COLO829 (cell line): ENCODE measurements at regions not wholly inside any gene's neighbourhood (a gene's known extent, or its start where the extent isn't known, plus 50 kb on each side); places are given as distances from the start of the nearest gene placed in this dataset.
"Not testable (repeated sequence)": the region's sequence is repeated elsewhere in the genome, so short reads cannot be mapped to it uniquely, and the experiment has no call there.

ENCODE experiments used
- DNase-seq: peaks from one replicate; pipeline ENCODE4 v3.0.0; 2012; ENCODE audit warnings: low spot score

- no peak for DNase-seq
Observed at GRCh38 chr16:80254970-80255369, 285.8 kb upstream of the DYNLRB2 start.

DNA sequence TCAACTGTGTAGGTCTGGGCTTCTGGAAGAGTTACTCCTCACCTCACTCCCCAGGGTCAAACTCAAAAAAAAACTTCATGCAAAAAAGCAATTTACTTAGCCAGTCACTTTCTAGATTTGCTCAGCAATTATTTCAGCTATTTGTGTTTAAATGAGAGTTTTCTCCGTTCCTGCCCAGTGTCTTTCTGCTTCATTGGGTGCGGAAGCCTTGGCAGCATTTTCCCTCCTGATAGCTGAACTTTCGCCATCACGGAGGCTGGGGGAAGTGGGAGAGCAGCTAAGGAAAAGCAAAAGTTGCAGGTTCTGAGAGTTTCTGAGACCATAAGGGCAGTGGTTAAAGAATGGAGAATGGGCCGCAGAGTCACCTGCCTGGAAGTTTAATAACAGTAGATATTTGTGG lies 287.1 kb upstream of the DYNLRB2 start:
- no peak for DNase-seq

DNA sequence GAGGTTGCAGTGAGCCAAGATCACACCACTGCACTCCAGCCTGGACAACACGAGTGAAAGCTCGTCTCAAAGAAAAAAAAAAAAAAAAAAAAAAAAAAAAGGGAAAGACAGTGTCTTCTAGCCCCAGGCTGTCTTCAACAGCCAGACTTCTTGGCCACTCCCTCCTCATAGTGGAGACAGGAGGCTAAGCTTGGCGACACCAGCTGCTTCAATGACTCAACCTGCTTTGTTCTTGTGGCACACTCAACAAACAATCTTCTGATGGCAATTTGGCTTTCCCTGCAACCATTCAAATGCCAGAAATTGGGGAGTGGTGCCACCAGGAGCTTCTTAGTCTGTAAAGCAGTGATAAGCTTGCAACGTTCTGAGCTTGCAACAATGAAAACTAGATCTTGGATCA lies 290.4 kb upstream of the DYNLRB2 start:
- no peak for DNase-seq

DNA sequence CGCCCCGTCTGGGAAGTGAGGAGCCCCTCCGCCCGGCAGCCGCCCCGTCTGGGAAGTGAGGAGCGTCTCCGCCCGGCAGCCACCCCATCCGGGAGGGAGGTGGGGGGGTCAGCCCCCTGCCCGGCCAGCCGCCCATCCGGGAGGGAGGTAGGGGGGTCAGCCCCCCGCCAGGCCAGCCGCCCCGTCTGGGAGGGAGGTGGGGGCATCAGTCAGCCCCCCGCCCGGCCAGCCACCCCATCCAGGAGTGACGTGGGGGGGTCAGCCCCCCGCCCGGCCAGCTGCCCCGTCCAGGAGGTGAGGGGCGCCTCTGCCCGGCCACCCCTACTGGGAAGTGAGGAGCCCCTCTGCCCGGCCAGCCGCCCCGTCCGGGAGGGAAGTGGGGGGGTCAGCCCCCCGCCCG lies 297.5 kb upstream of the DYNLRB2 start:
- not testable (repeated sequence) for DNase-seq

DNA sequence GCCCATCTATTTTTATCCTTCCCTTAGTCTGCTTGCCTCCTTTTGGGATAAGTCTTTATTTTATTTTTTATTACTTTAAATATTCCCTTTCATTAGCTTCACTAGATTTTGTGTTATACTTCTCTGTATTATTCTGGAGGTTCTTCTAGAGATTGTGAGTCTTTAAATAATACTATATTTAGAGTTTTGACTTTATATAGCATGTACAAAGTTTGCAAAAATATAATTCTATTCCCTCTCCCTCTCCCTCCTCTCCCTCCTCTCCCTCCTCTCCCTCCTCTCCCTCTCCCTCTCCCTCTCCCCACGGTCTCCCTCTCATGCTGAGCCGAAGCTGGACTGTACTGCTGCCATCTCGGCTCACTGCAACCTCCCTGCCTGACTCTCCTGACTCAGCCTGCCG lies 298.5 kb upstream of the DYNLRB2 start:
- not testable (repeated sequence) for DNase-seq

GRCh38 chr16:80233097-80233835 lies 307.5 kb upstream of the DYNLRB2 start:
- DNase-seq: no peak

- no peak for DNase-seq
Observed at GRCh38 chr16:80231888-80232287, 308.9 kb upstream of the DYNLRB2 start.

- DNase-seq: no peak
Observed at GRCh38 chr16:80231121-80231520, 309.7 kb upstream of the DYNLRB2 start.

- no peak for DNase-seq
Observed at GRCh38 chr16:80230328-80231120, 310.3 kb upstream of the DYNLRB2 start.

DNA sequence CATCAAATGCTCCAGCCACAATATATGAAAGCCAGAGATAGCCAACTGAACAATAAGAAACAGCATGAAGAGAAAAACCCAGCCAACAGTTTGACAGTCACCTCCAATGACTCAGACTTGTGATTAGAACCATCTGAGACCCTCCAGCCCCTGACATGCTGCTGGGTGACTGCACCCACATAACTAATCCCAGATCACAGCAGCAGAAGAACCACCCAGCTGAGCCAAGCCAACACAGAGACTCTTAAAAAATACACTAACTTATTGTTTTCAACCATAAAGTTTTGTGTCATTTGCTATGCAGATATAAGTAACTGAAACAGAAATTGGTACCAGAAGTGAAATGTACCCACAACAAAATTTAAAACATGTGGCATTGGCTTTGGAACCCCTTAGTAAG lies 314.3 kb upstream of the DYNLRB2 start:
- DNase-seq: no peak

DNA sequence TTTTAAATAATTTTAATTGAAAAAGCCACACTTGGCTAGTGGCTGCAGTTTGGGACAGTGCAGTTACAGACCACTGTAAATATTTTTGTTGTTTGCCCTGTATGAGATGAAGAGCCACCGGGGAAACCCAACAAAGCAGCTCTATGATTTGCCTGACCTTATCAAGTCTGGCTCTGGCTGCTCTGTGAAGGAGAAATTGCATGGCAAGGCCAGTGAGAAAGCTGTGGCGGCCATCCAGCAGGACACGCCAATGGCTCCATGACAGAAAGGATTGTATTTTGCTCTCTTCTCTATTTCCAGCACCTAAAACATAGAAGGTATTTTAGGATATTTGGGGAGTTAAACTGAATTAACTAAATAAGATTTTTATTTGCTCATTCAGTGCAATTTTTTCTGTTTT lies 330.0 kb upstream of the DYNLRB2 start:
- no peak for DNase-seq

DNA sequence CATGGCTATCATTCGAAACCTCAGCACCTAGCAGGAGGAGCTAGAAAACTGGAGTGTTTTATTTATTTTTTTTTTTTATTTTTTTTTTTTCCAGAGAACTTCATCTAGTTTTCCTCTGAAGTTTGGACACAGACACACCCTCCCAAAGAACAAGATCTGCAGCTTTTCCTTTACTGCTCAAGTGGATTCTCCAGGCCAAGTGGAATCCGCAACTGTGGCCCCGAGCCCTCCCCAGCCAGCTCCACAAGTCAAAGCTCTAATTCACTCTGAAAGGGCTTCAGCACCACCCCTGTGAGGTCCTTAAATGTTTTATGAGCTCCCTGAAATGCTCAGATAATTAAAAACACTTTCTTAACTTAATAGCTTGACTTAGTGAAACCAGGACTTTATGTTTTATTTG lies 332.1 kb upstream of the DYNLRB2 start:
- DNase-seq: no peak

DNA sequence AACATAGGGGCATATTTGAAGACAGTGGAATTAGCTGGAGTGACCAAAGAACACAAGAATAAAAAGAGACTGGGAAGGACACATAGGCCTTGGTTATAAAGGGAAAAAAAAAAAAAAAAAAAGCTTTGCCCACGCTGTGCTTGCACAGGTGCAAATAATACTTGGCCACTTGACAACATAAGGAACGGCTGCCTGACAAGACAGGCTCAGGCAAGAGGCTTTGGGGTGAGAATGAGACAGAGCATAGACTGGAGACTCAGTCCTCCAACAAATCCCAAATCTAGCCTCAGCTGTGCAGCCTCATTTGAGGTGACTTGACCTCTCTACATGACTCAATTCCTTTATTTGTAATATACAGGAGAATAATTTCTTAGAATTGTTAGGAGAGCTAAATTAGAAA lies 332.8 kb upstream of the DYNLRB2 start:
- DNase-seq: no peak

- DNase-seq: no peak
Observed at GRCh38 chr16:80203821-80204220, 337.0 kb upstream of the DYNLRB2 start.

- DNase-seq: no peak
Observed at GRCh38 chr16:80202831-80203413, 337.9 kb upstream of the DYNLRB2 start.

GRCh38 chr16:80200079-80200478 lies 340.7 kb upstream of the DYNLRB2 start:
- DNase-seq: no peak

DNA sequence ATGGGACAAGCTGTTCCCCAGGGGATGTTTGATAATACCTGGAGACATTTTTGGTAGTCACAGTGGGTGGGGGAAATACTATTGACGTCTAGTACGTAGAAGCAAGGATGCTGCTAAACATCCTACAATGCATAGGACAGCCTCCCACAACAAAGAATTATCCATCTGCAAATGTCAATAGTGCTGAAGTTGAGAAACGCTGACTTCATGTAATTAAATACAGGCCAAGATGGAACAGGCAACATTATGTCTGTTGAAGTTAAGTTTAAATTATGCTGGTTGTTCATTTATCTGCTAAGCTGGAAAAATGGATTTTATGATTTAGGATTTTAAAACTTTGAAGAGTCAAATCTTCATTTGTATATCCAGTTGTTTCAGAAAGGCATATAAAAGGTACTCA lies 341.2 kb upstream of the DYNLRB2 start:
- no peak for DNase-seq

- no peak for DNase-seq
Observed at GRCh38 chr16:80198311-80199299, 342.2 kb upstream of the DYNLRB2 start.

GRCh38 chr16:80197741-80198201 lies 343.0 kb upstream of the DYNLRB2 start:
- peak; percentile 9 for DNase-seq

DNA sequence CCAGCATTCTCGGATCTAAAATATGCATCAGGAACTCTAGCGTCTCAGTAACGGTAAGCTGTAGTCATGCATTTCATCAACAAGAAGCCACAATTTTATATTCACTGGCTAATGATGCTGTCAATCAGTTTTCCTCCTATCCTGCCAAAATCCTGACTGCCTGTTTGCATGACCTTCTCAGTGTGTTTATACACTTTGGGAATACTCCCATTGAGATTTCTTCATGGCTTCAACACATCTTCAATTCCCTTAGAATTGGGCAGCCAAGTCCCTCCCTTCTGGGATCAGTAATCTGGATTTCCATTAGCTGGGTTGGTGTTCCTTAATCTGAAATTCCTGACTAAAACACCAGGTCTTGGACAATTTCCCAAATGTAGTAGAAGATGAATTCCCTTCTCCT lies 348.9 kb upstream of the DYNLRB2 start:
- no peak for DNase-seq

DNA sequence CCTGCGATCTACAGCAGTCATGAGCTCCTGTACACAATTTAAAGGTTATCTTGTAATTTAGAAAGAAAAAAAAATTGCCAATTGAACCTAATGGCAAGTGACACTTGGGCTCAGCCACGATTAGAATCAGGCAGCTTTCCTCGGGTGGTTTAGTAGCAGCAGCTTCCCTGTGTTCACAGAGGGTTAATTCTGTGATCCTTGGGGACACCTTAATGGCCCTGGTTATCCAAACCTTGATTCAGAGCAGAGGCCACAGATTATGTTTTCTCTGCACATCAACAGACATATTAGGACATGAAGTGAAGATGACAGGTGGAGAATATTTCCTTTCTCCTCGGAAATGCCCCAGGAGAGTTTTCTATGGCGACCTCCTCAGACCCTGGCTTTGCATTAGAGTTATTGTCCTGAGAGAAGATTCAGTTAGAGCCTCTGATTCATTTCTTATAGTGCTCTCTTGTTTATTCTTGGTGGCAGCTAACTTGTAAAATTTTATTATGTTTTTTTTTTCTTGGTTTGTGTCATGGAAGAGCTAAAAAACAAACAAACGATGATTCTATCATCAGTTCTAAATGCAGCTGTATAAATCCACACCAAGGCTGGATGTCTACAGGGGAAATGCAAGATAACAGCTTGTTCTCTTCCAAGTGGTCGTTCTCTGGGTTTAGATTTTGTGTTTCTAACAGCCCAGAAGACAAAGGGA lies 351.2 kb upstream of the DYNLRB2 start:
- no peak for DNase-seq
